ENCODE measurements at regions not wholly inside any gene's neighbourhood (a gene's known extent, or its start where the extent isn't known, plus 50 kb on each side); places are given as distances from the start of the nearest gene placed in this dataset.

- ChIA-PET POLR2A (no interaction called here), CTCF (no interaction called here)
- no peaks in the 10 kb centered on the region for H3K36me3 ChIP-seq (ENCODE audit: control insufficient read depth in 2 of 2, insufficient read depth in 1 of 2, low read length in 2 of 2)
- H3K4me1 ChIP-seq (ENCODE audit: control insufficient read depth, insufficient read depth, low read length), result no peaks in the 10 kb centered on the region
- no peaks in the 10 kb centered on the region for H3K9me3 ChIP-seq (ENCODE audit: control insufficient read depth, insufficient read depth, low read depth, low read length)
- no peak overlapping the region for H3K27ac ChIP-seq (ENCODE audit: extremely low read depth, low read depth, low read length)
- no peak overlapping the region for H3K4me3 ChIP-seq (ENCODE audit: low read depth, low read length)
- TF ChIP-seq ZNF654 (tag by site-specific recombination; IDR thresholded peaks at IDR 0.05; ENCODE audit: low read depth) (no peak), ZNF600 (tag by site-specific recombination; IDR thresholded peaks at IDR 0.05) (no peak), RBAK (tag by site-specific recombination; IDR thresholded peaks at IDR 0.05) (no peak), ZNF155 (tag by site-specific recombination; IDR thresholded peaks at IDR 0.05) (no peak), ZNF133 (tag by site-specific recombination; IDR thresholded peaks at IDR 0.05) (no peak), ZNF747 (tag by site-specific recombination; IDR thresholded peaks at IDR 0.05) (no peak), IKZF3 (tag by site-specific recombination; IDR thresholded peaks at IDR 0.05) (no peak), ZNF302 (tag by site-specific recombination; IDR thresholded peaks at IDR 0.05; ENCODE audit: low read depth) (no peak)
These were observed 816.5 kb downstream of the BCKDHB start for GRCh38 chr6:80922916-80923455.

GRCh38 chr6:80921861-80922460 is 815.5 kb downstream of the BCKDHB start:
- ChIA-PET CTCF (no interaction called here), POLR2A (no interaction called here)
- no peak overlapping the region for H3K4me3 ChIP-seq (ENCODE audit: low read depth, low read length)
- no peaks in the 10 kb centered on the region for H3K4me1 ChIP-seq (ENCODE audit: control insufficient read depth, insufficient read depth, low read length)
- no peaks in the 10 kb centered on the region for H3K9me3 ChIP-seq (ENCODE audit: control insufficient read depth, insufficient read depth, low read depth, low read length)
- H3K27ac ChIP-seq (ENCODE audit: extremely low read depth, low read depth, low read length), result no peak overlapping the region
- H3K36me3 ChIP-seq (ENCODE audit: control insufficient read depth in 2 of 2, insufficient read depth in 1 of 2, low read length in 2 of 2), result no peaks in the 10 kb centered on the region
- no peak for TF ChIP-seq ZBTB10 (tag by site-specific recombination; IDR thresholded peaks at IDR 0.05)
- no peak for TF ChIP-seq ZSCAN18 (tag by site-specific recombination; IDR thresholded peaks at IDR 0.05)
- no peak for TF ChIP-seq SCRT2 (tag by site-specific recombination; IDR thresholded peaks at IDR 0.05)
- TF ChIP-seq ZNF23 (tag by site-specific recombination; IDR thresholded peaks at IDR 0.05; ENCODE audit: borderline replicate concordance), result no peak

GRCh38 chr6:80907831-80908230 is 801.4 kb downstream of the BCKDHB start:
- H3K36me3 ChIP-seq (ENCODE audit: control insufficient read depth in 2 of 2, insufficient read depth in 1 of 2, low read length in 2 of 2), result no peaks in the 10 kb centered on the region
- H3K4me1 ChIP-seq (ENCODE audit: control insufficient read depth, insufficient read depth, low read length), result no peaks in the 10 kb centered on the region
- H3K27ac ChIP-seq (ENCODE audit: extremely low read depth, low read depth, low read length), result no peak overlapping the region
- H3K4me3 ChIP-seq (ENCODE audit: low read depth, low read length), result no peak overlapping the region
- ChIA-PET CTCF (interaction anchor here (0.6 kb wide), 1 partner anchor 348 kb away, joined by 4 read pairs; no protein-coding TSS in a partner anchor), POLR2A (no interaction called here)
- no peaks in the 10 kb centered on the region for H3K9me3 ChIP-seq (ENCODE audit: control insufficient read depth, insufficient read depth, low read depth, low read length)
- no peak for TF ChIP-seq ZNF26 (tag by site-specific recombination; IDR thresholded peaks at IDR 0.05)
- TF ChIP-seq ZNF558 (tag by site-specific recombination; IDR thresholded peaks at IDR 0.05), result no peak
- no peak for TF ChIP-seq ZNF610 (tag by site-specific recombination; IDR thresholded peaks at IDR 0.05; ENCODE audit: borderline replicate concordance)
- no peak for TF ChIP-seq ZNF311 (tag by site-specific recombination; IDR thresholded peaks at IDR 0.05; ENCODE audit: borderline replicate concordance)
- no peak for TF ChIP-seq ZBTB48 (tag by site-specific recombination; IDR thresholded peaks at IDR 0.05)
- TF ChIP-seq ZNF658 (tag by site-specific recombination; IDR thresholded peaks at IDR 0.05), result no peak
- no peak for TF ChIP-seq GLIS2 (tag by site-specific recombination; IDR thresholded peaks at IDR 0.05)
- no peak for TF ChIP-seq ZBTB6 (tag by site-specific recombination; IDR thresholded peaks at IDR 0.05)
- TF ChIP-seq ZNF37A (tag by site-specific recombination; IDR thresholded peaks at IDR 0.05), result no peak
- no peak for TF ChIP-seq TRIM28 (IDR thresholded peaks at IDR 0.05; ENCODE audit: borderline replicate concordance, low read length)
- TF ChIP-seq ZNF394 (tag by site-specific recombination; IDR thresholded peaks at IDR 0.05; ENCODE audit: borderline replicate concordance), result no peak
- no peak for TF ChIP-seq ZBTB10 (tag by site-specific recombination; IDR thresholded peaks at IDR 0.05)
